Endometrial microvascular endothelial cells (primary cell): ENCODE measurements at regions not wholly inside any gene's neighbourhood (a gene's known extent, or its start where the extent isn't known, plus 50 kb on each side); places are given as distances from the start of the nearest gene placed in this dataset.
"Not testable (repeated sequence)": the region's sequence is repeated elsewhere in the genome, so short reads cannot be mapped to it uniquely, and the experiment has no call there.

Source experiments
- in situ Hi-C: cut with HindIII; loops from 2 replicates; pipeline ENCODE4 v1.10.0; 2017; ENCODE audit warnings: low sequenced_read_pairs, low pct_unique_long_range_greater_than_20kb; ENCODE audit errors: inconsistent ontology term

DNA sequence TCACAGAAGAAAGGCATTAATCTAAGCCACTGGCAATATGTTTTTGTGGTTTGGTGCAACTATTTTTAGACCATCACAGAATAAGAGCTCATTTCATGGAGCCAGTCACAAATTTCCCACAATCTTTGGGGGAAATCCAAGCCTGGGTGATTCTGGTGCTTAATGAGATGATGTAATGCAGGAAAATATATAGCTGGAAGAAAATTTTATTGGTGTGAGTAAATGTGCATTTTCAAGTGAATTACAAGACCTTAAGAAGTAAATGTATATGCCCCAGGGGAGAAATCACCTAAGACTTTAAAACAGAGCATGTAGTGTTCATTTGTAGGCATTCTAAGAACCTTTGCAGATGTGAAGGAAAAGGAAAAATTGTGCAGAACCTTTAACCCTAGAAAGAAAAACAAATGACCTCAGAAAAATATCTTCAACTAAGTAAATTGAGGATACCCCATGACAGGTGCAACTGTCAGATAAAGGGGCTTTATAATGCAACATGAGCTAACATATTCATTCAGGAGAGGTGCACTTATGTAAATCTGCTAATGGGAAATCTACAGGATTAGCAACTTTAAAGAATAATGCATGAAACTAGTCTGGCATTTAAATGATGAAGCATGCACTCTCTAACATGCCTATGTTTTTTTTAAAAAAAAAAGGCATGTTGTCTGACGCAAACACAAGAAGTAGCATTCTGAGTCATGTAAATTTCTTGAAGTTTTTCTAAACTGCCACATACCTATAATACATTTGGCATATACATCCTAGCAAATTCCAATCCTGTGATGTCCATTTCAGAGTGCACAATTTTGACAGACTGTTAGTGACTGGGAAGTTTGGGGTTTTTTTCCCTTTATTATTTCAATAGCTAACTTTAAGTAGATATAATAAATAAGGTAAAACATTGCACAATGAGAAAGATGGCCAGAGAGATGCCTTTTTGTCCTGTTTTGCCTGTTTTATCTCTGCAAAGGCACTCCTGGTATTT is 105.1 kb downstream of the MEX3B start:
- in situ Hi-C loops: no loop called here

DNA sequence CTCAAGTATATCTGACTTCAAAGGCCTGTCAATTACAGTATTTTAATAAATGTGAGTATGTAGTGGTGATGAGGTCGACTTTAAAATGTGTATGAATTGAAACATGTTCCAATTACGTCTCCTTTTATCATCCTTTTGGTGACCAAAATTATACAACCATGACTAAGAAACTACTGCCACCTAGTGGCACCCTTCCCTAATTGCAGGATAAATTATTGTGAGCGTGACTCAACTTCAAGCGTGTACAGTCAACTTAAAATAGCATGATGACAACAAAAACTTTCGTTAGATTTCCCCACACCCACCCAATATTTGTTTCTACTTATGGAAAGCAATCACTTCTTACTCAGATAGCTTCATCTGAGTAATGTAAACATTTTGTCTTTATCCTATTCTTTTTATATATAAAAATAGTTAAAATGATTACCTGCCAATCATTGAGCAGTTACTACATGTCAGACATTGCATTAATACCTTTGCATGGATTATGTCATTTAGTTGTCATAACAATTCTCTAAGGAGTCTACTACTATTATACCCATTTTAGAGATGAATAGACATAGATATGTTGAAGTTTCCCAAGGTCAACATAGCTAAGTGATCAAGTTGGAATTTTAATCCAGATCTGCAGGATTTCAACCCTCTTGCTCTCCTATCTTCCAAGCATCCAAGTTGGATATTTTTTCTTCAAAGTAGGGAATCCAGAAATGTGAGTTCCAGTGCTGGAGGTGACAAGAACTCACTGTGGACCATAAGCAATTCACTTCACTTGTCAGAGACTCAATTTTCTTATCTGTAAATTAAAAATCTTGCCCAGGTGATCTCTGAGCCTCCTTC is 106.0 kb downstream of the MEX3B start:
- in situ Hi-C loops: no loop called here

DNA sequence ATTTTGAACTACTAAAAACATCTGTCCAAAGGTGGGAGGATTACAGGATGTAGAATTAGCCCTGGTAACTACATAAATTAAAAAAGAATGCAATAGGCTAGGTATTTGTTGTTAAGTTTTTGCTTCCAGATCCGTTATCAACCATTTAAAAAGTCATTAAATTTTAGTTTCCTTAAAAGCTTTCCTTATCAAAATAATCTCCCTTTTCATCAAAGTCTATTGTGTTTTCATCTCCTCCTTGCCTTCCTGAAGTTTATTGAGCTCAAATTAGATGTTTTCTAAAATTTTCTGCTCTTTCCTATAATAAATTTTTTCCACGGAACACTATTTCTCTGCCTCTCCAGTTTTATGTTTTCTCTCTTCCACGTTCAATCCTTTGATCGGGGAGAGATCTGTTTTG is 108.6 kb downstream of the MEX3B start:
- in situ Hi-C loops: no loop called here

DNA sequence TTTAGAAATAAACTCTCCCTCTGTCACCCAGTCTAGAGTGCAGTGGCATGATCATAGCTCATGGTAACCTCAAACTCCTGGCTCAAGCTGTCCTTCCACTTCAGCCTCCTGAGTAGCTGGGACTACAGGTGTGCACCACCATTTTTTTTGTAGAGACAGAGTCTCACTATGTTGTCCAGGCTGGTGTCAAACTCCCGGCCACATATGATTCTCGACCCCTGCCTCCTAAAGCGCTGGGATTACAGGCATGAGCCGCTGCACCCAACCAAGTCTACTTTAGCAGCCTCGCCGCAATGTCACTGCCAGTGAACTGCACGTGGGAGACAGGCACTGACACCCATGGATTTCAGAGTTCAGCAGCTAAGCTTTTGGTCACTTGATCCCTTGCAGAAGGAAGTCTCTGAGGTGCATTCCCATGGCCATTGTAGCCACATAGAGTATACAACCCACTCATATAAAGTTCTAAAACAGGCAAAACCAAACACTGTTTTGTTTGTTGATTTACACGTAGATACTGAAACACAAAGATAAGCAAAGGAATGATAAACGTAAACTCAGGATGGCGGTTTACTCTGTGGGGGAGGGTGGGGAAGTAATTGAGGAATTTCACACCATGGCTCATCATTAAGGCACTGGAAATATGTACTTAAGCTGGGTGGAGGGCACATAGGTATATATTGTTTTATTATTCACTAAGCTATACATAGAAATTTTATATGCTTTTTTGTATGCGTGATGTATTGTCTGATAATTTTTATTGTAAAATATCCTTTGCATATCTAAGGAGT is 115.0 kb downstream of the MEX3B start:
- in situ Hi-C loops: no loop called here

DNA sequence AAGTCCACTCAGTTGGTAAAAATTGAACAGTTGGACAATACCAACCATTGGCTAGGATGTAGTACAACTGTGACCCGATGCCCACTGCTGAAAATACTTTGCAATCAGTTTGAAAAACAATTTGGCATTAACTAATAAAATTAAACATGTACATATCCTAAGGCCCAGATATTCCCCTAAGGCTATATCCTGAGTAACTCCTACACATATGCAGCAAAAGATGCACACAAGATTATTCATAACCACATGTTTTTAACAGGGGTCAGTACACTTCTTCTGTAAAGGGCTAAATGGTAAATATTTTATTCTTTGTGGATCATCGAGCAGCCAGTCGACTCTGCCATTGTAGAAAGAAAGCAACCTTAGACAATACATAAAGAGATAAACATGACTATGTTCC is 116.3 kb downstream of the MEX3B start:
- in situ Hi-C loops: no loop called here

DNA sequence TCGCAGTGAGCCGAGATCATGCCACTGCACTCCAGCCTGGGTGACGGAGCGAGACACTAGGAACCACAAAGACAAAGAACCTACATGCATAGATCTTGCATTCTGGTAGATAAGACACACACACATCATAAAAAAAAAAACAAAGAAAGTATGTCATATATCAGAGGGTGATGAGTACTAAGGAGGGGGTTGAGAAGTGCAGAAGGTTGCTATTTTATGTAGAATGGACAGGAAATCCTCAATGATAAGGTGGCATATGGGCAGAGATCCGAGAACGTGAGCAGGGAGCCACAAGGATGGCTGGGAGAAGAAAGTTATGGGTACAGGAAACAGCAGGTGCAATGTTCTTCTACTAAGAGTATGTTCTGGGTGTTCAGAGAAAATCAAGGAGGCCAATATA is 118.8 kb downstream of the MEX3B start:
- in situ Hi-C loops: no loop called here

DNA sequence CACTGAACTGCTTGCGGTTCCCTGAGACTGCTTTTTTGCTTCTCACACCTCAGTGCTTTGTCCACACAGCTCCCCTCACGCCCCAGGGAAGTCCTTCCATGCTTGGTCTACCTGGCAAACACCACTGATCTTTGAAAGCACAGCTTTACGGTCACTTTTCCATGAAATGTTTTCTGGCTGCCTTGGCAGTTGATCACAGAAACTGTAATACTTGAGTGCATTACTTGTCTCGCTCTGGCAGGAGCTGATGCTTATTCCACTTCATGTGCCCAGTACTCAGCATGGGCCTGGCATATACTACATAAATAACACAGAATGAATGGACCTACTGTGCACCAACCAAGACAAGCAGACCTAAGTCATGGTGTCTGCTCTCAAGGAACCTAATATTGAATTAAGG is 121.1 kb downstream of the MEX3B start:
- in situ Hi-C loops: no loop called here

DNA sequence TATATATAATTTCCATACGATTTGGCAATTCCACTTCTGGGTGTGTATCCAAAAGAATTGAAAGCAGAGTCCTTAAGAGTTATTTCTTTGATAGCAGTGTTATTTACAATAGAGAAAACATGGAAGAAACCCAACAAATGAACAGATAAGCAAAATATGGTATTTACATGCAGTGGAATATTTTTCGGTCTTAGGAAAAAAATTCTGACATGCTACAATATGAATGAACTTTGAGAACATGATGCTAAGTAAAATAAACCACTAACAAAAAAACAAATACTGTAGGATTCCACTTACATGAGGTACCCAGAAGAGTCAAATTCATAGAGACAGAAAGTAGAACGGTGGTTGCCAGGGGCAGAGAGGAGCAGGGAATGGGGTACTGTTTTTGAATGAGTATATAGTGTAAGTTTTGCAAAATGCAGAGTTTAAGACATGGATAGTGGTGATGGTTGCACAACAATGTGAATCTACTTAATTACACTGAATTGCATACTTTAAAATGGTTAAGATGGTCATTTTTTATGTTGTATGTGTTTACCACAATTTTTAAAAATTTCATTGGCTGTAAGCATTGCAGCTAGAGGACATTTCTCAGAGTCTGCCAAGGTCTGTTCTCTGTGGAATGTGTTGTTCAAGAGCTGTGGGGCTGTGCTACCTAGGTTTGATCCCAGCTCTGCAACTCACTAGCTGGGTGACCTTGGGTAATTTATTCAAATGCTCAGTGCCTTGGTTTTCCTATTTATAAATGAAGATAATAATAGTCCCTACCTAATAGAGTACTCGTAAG is 122.1 kb downstream of the MEX3B start:
- in situ Hi-C loops: no loop called here

DNA sequence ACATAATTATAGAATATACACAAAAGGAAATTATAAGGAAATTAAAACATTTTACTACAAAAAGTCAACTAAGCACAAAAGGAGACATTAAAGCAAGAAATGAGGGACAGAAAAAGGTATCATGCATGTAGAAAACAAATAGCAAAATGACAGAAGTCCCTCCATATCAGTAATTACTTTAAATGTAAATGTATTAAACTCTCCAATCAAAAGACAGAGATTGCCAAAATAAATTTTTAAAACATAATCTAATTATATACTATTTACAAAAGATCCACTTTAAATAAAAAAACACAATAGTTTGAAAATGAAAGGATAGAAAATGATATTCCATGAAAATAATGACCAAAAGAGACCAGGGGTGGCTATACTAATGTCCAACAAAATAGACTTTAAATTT is 123.7 kb downstream of the MEX3B start:
- in situ Hi-C loops: no loop called here

DNA sequence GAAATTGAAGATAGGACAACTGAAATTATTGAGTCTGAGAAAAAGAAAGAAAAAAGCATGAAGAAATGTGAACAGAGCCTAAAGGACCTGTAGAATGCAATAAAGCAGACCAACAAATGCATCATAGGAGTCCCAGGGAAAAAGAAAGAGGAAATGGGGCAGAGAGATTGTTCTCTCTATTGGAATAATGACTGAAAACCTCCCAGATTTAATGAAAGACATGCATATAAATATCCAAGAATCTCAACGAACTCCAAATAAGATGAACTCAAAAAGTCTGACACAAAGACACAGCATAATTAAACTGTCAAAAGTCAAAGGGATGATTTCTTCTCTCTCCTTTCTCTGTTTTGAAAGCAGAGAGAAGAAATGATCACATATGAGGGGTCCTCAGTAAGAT is 124.7 kb downstream of the MEX3B start:
- in situ Hi-C loops: no loop called here

DNA sequence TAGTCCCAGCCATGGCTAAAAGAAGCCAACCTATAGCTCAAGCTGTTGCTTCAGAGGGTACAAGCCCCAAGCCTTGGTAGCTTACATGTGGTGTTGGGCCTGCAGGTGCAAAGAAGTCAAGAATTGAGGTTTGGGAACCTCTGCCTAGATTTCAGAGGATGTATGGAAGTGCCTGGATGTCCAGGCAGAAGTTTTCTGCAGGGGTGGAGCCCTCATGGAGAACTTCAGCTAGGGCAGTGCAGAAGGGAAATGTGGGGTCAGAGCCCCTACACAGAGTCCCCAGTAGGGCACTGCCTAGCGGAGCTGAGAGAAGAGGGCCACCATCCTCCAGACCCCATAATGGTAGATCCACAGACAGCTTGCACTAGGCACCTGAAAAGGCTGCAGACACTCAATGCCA is 127.1 kb downstream of the MEX3B start:
- in situ Hi-C loops: not testable (repeated sequence)

DNA sequence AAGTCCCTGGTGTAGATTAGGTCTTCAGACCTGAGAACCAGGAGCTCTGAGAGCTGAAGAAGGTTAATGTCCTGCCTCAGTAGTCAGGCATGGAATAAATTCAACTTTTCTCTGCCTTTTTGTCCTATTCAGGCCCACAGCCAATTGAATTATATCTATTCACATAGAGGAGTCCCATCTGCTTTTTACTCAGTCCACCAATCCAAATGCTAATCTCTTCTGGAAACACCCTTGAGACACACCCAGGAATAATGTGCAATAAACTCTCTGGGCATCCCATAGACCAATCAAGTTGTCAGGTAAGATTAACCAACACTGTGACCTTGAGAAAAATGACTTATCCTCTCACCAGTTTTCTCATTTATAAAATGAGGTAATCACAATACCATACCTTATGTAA is 129.4 kb downstream of the MEX3B start:
- in situ Hi-C loops: no loop called here

DNA sequence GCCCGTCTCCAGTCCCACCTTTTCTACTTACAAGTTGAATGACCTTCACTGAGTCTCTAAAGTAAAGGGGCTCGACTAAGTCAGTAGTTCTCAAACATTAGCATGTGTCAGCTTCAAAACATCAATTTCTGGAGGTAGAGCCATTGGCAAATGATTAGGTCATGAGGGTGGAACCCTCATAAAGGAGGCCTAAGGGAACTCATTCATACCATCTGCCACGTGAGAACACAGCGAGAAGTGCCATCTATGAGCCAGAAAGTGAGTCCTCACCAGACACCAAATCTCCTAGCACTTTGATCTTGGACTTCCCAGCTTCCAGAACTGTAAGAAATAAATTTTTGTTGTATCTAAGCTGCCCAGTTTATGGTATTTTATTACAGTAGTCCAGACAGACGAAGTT is 129.8 kb downstream of the MEX3B start:
- in situ Hi-C loops: no loop called here

DNA sequence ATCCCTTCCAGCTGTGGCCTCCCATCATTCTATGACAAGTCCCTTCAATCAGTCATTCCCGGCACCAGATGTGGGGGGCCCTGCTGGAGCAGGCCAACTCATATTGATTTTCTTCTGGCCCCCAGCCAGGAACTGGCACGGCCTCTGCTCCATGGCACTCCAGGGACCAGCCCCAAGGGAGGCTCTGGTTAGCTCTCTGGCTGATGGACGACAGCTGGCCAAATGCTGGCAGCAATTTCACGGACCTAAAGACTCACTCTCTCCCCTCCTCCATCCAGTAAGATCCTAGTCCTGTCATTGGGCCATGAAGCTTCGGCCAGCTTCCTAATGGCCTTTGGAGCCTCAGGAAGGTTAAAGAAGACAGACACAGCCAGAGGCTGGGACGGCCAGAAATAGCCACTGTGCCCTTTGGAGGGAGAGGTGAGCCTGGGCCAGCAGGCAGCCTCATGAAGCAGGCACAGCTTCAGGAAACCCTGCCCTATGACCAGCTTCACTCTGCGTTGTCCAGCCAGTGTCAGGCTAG is 131.0 kb downstream of the MEX3B start:
- in situ Hi-C loops: no loop called here

DNA sequence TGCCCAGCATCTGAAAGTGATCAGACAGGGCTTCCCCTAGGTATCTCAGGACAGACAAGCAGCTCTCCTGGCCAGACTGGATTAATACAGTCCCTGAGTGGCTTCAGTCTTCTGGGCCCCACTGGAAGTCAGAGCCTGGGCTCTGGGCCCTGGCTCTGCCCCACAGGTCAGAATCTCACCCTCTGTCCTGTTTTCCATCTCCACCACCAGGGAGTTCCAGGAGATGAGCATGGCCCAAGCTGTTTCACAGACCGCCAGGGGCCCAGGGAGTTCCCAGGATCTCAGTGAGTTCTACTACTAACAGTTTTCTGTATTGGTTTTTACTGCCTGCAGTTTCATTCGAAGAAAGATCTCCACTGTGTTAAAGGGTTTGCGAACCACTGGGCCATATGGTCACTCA is 131.5 kb downstream of the MEX3B start:
- in situ Hi-C loops: no loop called here

DNA sequence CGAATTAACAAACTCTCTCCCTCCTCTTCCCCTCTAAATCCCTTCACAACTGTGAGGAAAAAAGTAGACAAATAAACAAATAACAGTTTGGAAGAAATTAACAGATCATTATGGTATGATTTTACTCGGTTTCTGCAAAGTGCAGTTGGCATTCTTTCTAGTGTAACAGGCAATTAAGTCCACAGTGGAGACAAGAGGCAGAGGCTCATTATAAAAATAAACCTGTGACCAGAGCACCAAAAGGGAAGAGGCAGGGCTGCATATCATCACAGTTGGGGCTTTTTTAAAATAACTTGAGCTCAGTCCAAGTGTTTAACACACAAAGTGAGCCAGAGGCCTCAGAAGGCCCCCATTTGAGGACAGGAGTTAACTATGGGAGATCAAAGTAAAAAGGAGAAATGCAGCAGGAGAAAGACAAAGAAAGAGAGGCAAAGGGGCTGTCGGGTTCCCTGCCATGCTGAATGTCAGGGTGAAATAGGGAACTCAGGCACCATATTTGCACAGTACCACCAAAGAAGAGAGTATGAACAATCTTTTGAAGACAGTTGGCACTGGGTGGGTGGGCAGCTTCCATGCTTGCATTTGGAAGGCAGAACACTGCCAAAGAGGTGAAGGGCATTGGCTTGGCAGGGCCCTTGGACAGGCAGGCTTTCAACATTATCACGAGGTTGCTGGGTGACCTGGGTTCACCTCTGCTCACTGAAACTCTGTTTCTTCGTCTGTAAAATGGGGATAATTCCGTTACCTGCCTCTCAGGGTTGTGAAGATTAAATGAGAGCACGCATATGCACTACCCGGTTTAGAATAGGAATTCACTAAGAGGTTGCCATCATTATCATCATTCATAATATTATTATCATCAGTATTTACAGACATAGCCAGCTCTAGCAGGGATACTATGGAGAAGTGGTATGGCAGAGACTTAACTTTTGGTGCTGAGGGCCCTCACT is 134.5 kb downstream of the MEX3B start:
- in situ Hi-C loops: no loop called here

DNA sequence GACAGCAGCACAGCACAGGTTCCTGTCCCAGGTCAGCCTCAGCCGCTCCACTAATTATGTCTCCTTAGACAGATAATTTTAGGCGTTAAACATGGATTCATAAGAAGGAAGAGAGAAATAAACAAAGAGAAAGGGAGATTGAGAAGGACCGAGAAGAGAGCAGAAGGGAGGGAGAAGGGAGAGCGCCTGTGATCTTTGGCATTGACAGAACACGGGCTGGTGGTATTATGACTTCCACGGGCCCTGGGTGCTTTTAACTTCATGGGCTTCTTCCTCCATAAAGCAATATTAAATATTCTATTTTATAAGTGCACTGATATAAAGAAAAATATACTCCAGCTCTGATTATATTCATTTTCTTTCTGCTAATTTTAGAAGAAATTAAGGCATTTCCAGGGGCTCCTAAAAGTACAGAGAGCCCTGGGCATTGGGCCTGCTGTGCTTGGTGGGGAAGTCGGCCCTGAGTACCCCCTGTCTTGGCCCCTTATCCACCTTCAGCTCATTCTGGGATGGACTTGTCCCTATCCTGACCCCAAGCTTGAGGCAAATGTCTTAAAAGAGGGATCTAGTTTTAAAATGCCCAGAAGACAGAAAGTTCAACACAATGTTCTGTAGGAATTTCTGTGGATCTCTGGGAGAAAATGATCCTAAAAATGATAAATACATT is 135.3 kb downstream of the MEX3B start:
- in situ Hi-C loops: no loop called here
